Coronary artery (tissue), 2 donors: ENCODE measurements at regions not wholly inside any gene's neighbourhood (a gene's known extent, or its start where the extent isn't known, plus 50 kb on each side); places are given as distances from the start of the nearest gene placed in this dataset.

Experiments
- DNase-seq: peaks from one replicate; pipeline ENCODE4 v3.0.0-alpha.2; 2017; ENCODE audit warnings: low spot score
- H3K27ac ChIP-seq, 2 donors: fragments of 200-600 bp; sonication (generic); one replicate each; pipeline ENCODE4 v1.5.1; 2016 to 2019
- H3K4me3 ChIP-seq: fragments of 200-600 bp; sonication (generic); 2 replicates; pipeline ENCODE4 v1.5.1; 2016; ENCODE audit warnings: mild to moderate bottlenecking, moderate library complexity
- TF ChIP-seq, protein P1 (sequence below): fragments of 200-600 bp; sonication (generic); IDR thresholded peaks from one replicate; pipeline ENCODE4 v1.5.1; 2019; ENCODE audit warnings: antibody characterized with exemption

DNA sequence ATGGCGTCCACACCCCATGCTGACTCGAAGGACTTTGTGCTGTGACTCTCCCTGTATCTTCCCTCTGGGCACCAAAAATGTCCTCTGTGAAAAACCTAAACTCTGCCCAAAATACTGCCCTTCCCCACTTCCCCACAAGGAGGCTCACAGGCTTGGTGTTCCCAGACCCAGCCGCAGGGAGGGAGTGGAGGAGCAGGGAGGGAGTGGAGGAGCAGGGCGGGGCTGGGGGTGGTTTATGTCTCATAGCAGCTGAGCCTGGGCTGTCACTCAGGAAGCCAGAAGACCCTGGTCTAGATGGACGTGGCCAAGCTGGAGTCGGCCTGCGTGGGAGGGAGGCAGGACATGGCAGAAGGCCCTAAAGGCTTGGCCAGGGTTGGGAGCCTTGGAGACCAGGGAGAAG lies 461.7 kb downstream of the PTPRU start:
- H3K27ac ChIP-seq, result no peak overlapping the region
- TF ChIP-seq, protein P1, sequence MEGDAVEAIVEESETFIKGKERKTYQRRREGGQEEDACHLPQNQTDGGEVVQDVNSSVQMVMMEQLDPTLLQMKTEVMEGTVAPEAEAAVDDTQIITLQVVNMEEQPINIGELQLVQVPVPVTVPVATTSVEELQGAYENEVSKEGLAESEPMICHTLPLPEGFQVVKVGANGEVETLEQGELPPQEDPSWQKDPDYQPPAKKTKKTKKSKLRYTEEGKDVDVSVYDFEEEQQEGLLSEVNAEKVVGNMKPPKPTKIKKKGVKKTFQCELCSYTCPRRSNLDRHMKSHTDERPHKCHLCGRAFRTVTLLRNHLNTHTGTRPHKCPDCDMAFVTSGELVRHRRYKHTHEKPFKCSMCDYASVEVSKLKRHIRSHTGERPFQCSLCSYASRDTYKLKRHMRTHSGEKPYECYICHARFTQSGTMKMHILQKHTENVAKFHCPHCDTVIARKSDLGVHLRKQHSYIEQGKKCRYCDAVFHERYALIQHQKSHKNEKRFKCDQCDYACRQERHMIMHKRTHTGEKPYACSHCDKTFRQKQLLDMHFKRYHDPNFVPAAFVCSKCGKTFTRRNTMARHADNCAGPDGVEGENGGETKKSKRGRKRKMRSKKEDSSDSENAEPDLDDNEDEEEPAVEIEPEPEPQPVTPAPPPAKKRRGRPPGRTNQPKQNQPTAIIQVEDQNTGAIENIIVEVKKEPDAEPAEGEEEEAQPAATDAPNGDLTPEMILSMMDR, result no peak
- DNase-seq, result no peak
- no peak overlapping the region for H3K4me3 ChIP-seq

DNA sequence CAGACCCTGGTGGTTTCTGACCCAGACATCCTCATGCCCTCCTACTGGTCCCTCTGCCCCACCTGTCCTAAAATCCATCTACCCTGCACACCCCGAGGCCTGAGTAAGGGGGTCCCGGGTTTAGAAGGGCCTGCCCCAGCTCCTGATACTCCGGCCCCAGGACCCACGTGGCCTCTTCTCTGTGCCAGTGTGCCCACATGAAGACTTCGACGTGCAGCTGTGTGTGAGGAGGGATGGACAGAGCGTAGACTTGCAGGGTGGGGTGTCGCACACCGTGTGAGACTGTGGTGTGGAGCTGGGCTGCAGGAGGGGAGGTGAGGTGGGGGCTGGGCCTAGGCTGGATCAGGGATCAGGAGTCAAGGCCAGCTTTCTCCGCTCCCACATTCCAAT lies 461.1 kb downstream of the PTPRU start:
- DNase-seq, result no peak
- Histone ChIP-seq H3K27ac (no peak overlapping the region), H3K4me3 (no peak overlapping the region)
- TF ChIP-seq, protein P1, result no peak

DNA sequence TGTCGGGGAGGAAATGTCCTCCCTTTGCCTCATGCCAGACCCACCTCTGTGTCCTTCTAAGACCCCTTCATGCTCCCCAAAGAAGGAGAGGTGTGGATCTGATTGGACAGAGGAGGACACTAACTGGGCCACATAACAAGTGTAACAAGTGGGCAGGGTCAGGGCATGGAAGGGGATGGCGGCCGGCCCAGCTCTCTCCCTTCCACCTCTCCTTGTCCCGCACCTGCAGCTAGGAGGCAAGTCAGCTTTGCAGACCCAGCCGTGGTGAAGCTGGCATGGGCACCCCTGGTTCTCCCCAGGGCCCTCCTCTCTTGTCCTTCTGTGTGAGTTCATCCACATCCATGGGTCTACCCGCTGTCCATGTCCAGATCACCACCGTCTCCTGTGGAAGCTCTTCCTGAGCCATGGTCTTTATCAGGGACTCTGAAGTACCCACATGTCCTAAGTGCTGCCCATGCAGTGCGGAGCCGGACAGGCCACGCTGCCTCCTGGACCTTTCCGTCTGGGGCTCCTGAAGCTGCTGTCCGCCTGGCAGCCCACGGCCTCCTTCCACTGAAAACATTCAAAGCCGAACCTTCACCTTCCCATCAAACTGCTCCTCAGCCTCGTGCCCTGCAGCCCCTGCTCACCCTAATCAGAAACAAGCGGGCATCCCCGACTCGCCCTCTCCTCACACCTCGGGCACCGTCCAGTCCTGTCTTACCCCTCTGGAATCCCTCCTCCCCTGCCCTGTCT lies 460.5 kb downstream of the PTPRU start:
- TF ChIP-seq, protein P1, result no peak
- Histone ChIP-seq H3K27ac (no peak overlapping the region), H3K4me3 (no peak overlapping the region)
- DNase-seq, result no peak

DNA sequence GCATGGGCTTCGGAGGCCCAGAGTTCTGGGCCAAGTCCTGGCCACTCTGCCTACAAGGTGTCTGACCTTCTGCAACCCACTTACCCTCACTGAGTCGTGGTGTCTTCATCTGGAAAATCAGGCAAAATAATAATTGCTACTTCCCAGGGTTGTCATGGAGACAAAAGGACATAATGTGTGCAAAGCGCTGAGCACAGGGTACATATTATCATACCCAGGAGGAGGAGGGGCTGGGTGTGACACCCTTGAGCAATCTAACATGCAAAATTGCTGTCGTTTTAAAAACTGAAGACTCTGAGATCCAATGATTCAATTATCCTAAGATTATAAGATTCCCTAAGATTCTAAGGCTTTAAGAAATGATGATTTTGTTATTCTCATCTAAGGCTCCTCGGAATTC lies 459.5 kb downstream of the PTPRU start:
- Histone ChIP-seq H3K4me3 (no peak overlapping the region), H3K27ac (no peak overlapping the region)
- DNase-seq, result no peak
- TF ChIP-seq, protein P1, result no peak

DNA sequence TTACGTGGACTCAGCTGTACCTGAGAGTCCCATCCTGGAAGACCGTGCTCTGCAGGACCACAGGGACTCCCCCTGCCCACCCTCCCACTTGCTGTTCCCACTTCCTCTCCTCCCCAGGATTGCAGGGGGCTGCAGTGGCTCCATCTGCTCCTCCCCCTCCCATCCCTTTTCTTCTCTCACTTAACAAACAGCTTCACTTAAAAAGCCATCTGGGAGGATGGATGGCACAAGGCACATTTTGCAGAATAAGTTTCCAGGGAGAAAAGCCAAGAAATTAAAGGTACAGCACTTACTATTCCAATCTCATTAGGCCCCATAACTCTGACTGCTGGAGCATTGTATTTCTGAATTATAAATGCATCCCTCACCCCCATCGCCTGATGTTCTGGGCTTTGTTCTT lies 458.7 kb downstream of the PTPRU start:
- no peak for DNase-seq
- Histone ChIP-seq H3K4me3 (no peak overlapping the region), H3K27ac (no peak overlapping the region)
- TF ChIP-seq, protein P1, result no peak

DNA sequence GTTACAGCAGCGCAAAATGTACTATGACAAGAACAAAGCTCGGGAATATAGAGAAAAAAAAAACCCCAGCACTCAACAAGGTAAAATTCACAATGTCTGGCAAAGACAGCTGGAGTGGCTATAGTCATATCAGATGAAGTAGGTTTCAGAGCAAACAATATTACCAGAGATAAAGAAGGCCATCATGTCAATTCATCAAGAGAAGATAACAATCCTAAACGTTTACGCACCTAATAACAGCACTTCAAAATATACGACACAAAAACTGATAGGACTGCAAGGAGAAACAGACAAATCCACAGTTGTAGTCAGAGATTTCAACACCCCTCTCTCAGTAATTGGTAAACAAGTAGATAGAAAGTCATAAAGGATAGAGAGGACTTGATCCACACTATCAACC lies 455.2 kb downstream of the PTPRU start:
- DNase-seq, result no peak
- Histone ChIP-seq H3K27ac (no peak overlapping the region), H3K4me3 (no peak overlapping the region)
- TF ChIP-seq, protein P1, result no peak

DNA sequence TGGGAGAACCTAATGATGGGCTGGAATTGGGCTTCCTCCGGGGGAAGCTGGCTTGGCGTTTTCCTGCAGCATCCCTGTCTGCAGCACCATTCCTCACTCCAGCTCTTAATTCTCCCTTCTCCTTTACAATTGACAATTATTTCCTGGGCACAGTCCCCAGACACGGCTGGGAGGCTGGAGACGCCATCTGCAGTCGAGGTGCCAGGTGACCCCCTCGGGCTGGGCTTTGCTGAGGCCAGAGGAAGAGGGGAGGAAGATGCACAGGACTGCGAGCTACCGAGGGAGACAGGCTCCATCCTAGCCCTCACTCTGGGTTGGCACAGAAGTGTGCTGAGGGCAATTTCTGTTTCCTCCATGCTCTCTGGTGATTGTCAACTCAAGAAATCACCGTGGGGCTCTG lies 453.8 kb downstream of the PTPRU start:
- Histone ChIP-seq H3K4me3 (no peak overlapping the region), H3K27ac (no peak overlapping the region)
- DNase-seq, result no peak
- TF ChIP-seq, protein P1, result no peak
